ENCODE measurements at regions not wholly inside any gene's neighbourhood (a gene's known extent, or its start where the extent isn't known, plus 50 kb on each side); places are given as distances from the start of the nearest gene placed in this dataset.

- no peak overlapping the region for H3K4me3 ChIP-seq (ENCODE audit: low read depth, low read length, poor library complexity, severe bottlenecking)
- intact Hi-C loops (cut with micrococcal nuclease; ENCODE audit: unreplicated experiment), result no loop called here
- H3K27me3 ChIP-seq (replicated peaks; ENCODE audit: insufficient read depth, low read depth, low read length, poor library complexity), result no peaks in the 10 kb centered on the region
- no peak for TF ChIP-seq EZH2 (IDR thresholded peaks at IDR 0.05; ENCODE audit: borderline replicate concordance, low read depth, low read length, poor library complexity, severe bottlenecking)
- TF ChIP-seq CTCF (conservative IDR thresholded peaks at IDR 0.05; ENCODE audit: low read depth, low read length), result no peak
- DNase-seq (ENCODE audit: low spot score), result no peak
- H3K9me3 ChIP-seq (ENCODE audit: low read depth, low read length, poor library complexity, severe bottlenecking), result no peaks in the 10 kb centered on the region
- CTCF ChIA-PET, result no interaction called here
- H3K4me1 ChIP-seq (ENCODE audit: insufficient read depth, low read length, poor library complexity, severe bottlenecking), result no peaks in the 10 kb centered on the region
- POLR2A ChIA-PET (ENCODE audit: low non-redundant PET), result no interaction called here
- no TSS peak for BruUV-seq (replicated peaks)
- no peaks in the 10 kb centered on the region for H3K36me3 ChIP-seq (ENCODE audit: insufficient read depth, low read length, poor library complexity, severe bottlenecking)
- no peak overlapping the region for H3K27ac ChIP-seq (ENCODE audit: low read depth, low read length, poor library complexity, severe bottlenecking)
Observed at GRCh38 chr13:107223867-107224266, 655.9 kb upstream of the ARGLU1 start.

DNA sequence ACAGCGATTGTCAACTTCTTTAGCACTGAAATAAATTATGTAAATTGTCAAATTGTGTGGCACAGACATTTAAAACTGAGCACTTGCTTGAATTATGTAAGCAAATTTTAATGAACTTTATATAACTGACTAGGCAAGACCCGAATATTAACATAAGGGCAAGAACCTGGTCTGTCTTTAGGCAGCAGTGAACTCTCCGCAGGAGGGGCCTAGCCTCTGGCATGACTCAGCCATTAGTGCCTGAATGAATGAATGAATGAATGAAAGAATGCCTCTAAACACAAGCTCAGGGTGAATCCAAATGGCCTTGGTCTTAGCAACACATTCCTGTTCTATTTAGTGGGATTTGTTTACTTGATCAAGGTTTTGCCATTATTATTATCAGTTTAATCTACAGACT lies 654.7 kb upstream of the ARGLU1 start:
- H3K27ac ChIP-seq (ENCODE audit: low read depth, low read length, poor library complexity, severe bottlenecking), result no peak overlapping the region
- TF ChIP-seq CTCF (conservative IDR thresholded peaks at IDR 0.05; ENCODE audit: low read depth, low read length) (no peak), EZH2 (IDR thresholded peaks at IDR 0.05; ENCODE audit: borderline replicate concordance, low read depth, low read length, poor library complexity, severe bottlenecking) (no peak)
- no peak for DNase-seq (ENCODE audit: low spot score)
- intact Hi-C loops (cut with micrococcal nuclease; ENCODE audit: unreplicated experiment), result no loop called here
- ChIA-PET CTCF (no interaction called here), POLR2A (ENCODE audit: low non-redundant PET) (no interaction called here)
- no TSS peak for BruUV-seq (replicated peaks)
- no peak overlapping the region for H3K4me3 ChIP-seq (ENCODE audit: low read depth, low read length, poor library complexity, severe bottlenecking)
- no peaks in the 10 kb centered on the region for H3K27me3 ChIP-seq (replicated peaks; ENCODE audit: insufficient read depth, low read depth, low read length, poor library complexity)
- H3K9me3 ChIP-seq (ENCODE audit: low read depth, low read length, poor library complexity, severe bottlenecking), result no peaks in the 10 kb centered on the region
- H3K36me3 ChIP-seq (ENCODE audit: insufficient read depth, low read length, poor library complexity, severe bottlenecking), result no peaks in the 10 kb centered on the region
- H3K4me1 ChIP-seq (ENCODE audit: insufficient read depth, low read length, poor library complexity, severe bottlenecking), result no peaks in the 10 kb centered on the region

- H3K27me3 ChIP-seq (replicated peaks; ENCODE audit: insufficient read depth, low read depth, low read length, poor library complexity), result no peaks in the 10 kb centered on the region
- H3K4me1 ChIP-seq (ENCODE audit: insufficient read depth, low read length, poor library complexity, severe bottlenecking), result no peaks in the 10 kb centered on the region
- DNase-seq (ENCODE audit: low spot score), result no peak
- intact Hi-C loops (cut with micrococcal nuclease; ENCODE audit: unreplicated experiment), result no loop called here
- CTCF ChIA-PET, result no interaction called here
- POLR2A ChIA-PET (ENCODE audit: low non-redundant PET), result no interaction called here
- no TSS peak for BruUV-seq (replicated peaks)
- no peak overlapping the region for H3K27ac ChIP-seq (ENCODE audit: low read depth, low read length, poor library complexity, severe bottlenecking)
- H3K4me3 ChIP-seq (ENCODE audit: low read depth, low read length, poor library complexity, severe bottlenecking), result no peak overlapping the region
- no peaks in the 10 kb centered on the region for H3K9me3 ChIP-seq (ENCODE audit: low read depth, low read length, poor library complexity, severe bottlenecking)
- TF ChIP-seq CTCF (conservative IDR thresholded peaks at IDR 0.05; ENCODE audit: low read depth, low read length) (no peak), EZH2 (IDR thresholded peaks at IDR 0.05; ENCODE audit: borderline replicate concordance, low read depth, low read length, poor library complexity, severe bottlenecking) (no peak)
- no peaks in the 10 kb centered on the region for H3K36me3 ChIP-seq (ENCODE audit: insufficient read depth, low read length, poor library complexity, severe bottlenecking)
Observed at GRCh38 chr13:107220245-107220644, 652.3 kb upstream of the ARGLU1 start.

All from A673 (cell line).